Natural killer cell (primary cell): ENCODE measurements at regions not wholly inside any gene's neighbourhood (a gene's known extent, or its start where the extent isn't known, plus 50 kb on each side); places are given as distances from the start of the nearest gene placed in this dataset.

Experiments
- ATAC-seq, 3 donors: fragments of 150-1000 bp in 2 of 3; fragments of 200-7000 bp in 1 of 3; cut with Tn5 transposase; 1 replicate in 1 of 3; 2 replicates in 2 of 3; pipeline ENCODE4 v1.10.0; 2021; ENCODE audit warnings: mild to moderate bottlenecking in 2 of 3, moderate library complexity in 2 of 3
- DNase-seq, 2 donors: peaks; one replicate each; pipeline versions ENCODE4 v3.0.0 to v3.0.0-alpha.2; 2013 to 2021; ENCODE audit warnings: mixed read lengths in 1 of 2
- H3K27ac ChIP-seq: one replicate; pipeline ENCODE4 v1.5.1; 2013; ENCODE audit warnings: mild to moderate bottlenecking, low read length
- H3K27me3 ChIP-seq: one replicate; pipeline ENCODE4 v1.6.1; 2013; ENCODE audit warnings: low read length; ENCODE audit not compliant: control insufficient read depth, insufficient read depth
- H3K36me3 ChIP-seq: one replicate; pipeline ENCODE4 v1.6.1; 2013; ENCODE audit warnings: low read length; ENCODE audit not compliant: control insufficient read depth, insufficient read depth
- H3K4me1 ChIP-seq: one replicate; pipeline ENCODE4 v1.6.1; 2013; ENCODE audit warnings: low read length; ENCODE audit not compliant: control insufficient read depth, insufficient read depth
- H3K4me3 ChIP-seq: one replicate; pipeline ENCODE4 v1.5.1; 2013; ENCODE audit warnings: low read length
- H3K9me3 ChIP-seq: one replicate; pipeline ENCODE4 v1.6.1; 2013; ENCODE audit warnings: low read length; ENCODE audit not compliant: control insufficient read depth, insufficient read depth
- H3K27ac Mint-ChIP-seq, 2 donors: one replicate each; pipeline ENCODE4 v1.8.0; 2022; ENCODE audit warnings: mild to moderate bottlenecking in 2 of 2, mixed read lengths in 2 of 2, moderate library complexity in 1 of 2
- H3K27me3 Mint-ChIP-seq, 2 donors: one replicate each; pipeline ENCODE4 v1.8.0; 2022; ENCODE audit warnings: low read depth in 2 of 2, mixed read lengths in 2 of 2
- H3K36me3 Mint-ChIP-seq: one replicate; pipeline ENCODE4 v1.8.0; 2022; ENCODE audit warnings: mixed read lengths
- H3K4me1 Mint-ChIP-seq, 2 donors: one replicate each; pipeline ENCODE4 v1.8.0; 2022; ENCODE audit warnings: mixed read lengths in 2 of 2
- H3K4me3 Mint-ChIP-seq: one replicate; pipeline ENCODE4 v1.8.0; 2022; ENCODE audit warnings: mild to moderate bottlenecking, moderate library complexity, mixed read lengths
- H3K9me3 Mint-ChIP-seq, 2 donors: one replicate each; pipeline ENCODE4 v1.8.0; 2022; ENCODE audit warnings: mixed read lengths in 2 of 2
- WGBS: methylation state at CpG from one replicate; pipeline ENCODE4 v1.1.7; 2013; ENCODE audit warnings: missing lambda C conversion rate; ENCODE audit not compliant: insufficient coverage; 5-methylcytosine and 5-hydroxymethylcytosine counted together
- intact Hi-C: fragments of 100-400 bp; cut with micrococcal nuclease; formaldehyde crosslinking; loops from one replicate; pipeline ENCODE4 v1.14.2; 2022
- TF ChIP-seq, protein P1 (sequence below): fragments of 200-600 bp; IDR thresholded peaks from one replicate; pipeline ENCODE4 v1.8.0; 2022; ENCODE audit warnings: antibody characterized with exemption

- Histone ChIP-seq H3K36me3 (no peaks in the 10 kb centered on the region), H3K4me1 (no peaks in the 10 kb centered on the region), H3K27me3 (no peaks in the 10 kb centered on the region), H3K4me3 (no peak overlapping the region), H3K9me3 (no peaks in the 10 kb centered on the region), H3K27ac (no peak overlapping the region)
- Mint-ChIP-seq H3K4me3 (no peak overlapping the region), H3K27ac (no peak overlapping the region), H3K27me3 (peaks cover 0 to 2% of the 10 kb centered on the region in 2 donors), H3K9me3 (no peaks in the 10 kb centered on the region), H3K36me3 (no peaks in the 10 kb centered on the region), H3K4me1 (no peaks in the 10 kb centered on the region)
- DNase-seq: no peak
- intact Hi-C loops: no loop called here
- 89% methylated on average over 18 of the region's 18 CpGs for WGBS
- ATAC-seq: no peak
- TF ChIP-seq, protein P1, sequence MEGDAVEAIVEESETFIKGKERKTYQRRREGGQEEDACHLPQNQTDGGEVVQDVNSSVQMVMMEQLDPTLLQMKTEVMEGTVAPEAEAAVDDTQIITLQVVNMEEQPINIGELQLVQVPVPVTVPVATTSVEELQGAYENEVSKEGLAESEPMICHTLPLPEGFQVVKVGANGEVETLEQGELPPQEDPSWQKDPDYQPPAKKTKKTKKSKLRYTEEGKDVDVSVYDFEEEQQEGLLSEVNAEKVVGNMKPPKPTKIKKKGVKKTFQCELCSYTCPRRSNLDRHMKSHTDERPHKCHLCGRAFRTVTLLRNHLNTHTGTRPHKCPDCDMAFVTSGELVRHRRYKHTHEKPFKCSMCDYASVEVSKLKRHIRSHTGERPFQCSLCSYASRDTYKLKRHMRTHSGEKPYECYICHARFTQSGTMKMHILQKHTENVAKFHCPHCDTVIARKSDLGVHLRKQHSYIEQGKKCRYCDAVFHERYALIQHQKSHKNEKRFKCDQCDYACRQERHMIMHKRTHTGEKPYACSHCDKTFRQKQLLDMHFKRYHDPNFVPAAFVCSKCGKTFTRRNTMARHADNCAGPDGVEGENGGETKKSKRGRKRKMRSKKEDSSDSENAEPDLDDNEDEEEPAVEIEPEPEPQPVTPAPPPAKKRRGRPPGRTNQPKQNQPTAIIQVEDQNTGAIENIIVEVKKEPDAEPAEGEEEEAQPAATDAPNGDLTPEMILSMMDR: no peak
Observed at GRCh38 chr2:128770143-128771085, 451.7 kb upstream of the HS6ST1 start.

GRCh38 chr2:128771401-128771800, 452.7 kb upstream of the HS6ST1 start:
- H3K36me3 ChIP-seq: no peaks in the 10 kb centered on the region
- TF ChIP-seq, protein P1: no peak
- Mint-ChIP-seq H3K27me3 (peaks cover 0 to 2% of the 10 kb centered on the region in 2 donors), H3K36me3 (no peaks in the 10 kb centered on the region), H3K4me1 (no peaks in the 10 kb centered on the region), H3K27ac (no peak overlapping the region), H3K9me3 (no peaks in the 10 kb centered on the region), H3K4me3 (no peak overlapping the region)
- no peaks in the 10 kb centered on the region for H3K9me3 ChIP-seq
- intact Hi-C loops: no loop called here
- no peak overlapping the region for H3K4me3 ChIP-seq
- WGBS: 51% methylated on average over 2 of the region's 2 CpGs
- ATAC-seq (no peak), DNase-seq (no peak)
- no peak overlapping the region for H3K27ac ChIP-seq
- no peaks in the 10 kb centered on the region for H3K27me3 ChIP-seq
- H3K4me1 ChIP-seq: no peaks in the 10 kb centered on the region

DNA sequence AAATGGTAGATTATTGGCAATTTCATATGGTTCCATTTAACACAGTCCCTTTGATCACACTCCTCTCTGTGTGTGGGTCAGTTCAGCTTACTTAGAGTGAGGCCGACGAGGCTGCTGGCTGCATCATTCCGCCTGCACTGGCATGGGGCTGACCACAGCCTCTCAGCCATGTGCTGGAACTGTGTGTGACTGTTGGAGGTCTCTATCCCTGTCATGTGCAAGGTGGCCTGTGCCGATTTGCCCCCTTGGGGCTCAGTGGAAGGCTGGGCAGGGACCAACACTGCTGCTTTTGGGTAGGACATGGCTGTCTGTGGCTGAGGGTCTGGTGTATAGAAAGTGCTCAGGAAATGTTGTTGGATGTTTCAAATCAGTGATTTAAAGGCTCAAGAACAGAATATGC, 454.0 kb upstream of the HS6ST1 start:
- H3K4me3 ChIP-seq: no peak overlapping the region
- no peak overlapping the region for H3K27ac ChIP-seq
- 87% methylated on average over 4 of the region's 4 CpGs for WGBS
- H3K27me3 Mint-ChIP-seq: peaks cover 0 to 2% of the 10 kb centered on the region in 2 donors
- H3K9me3 ChIP-seq: no peaks in the 10 kb centered on the region
- H3K4me1 Mint-ChIP-seq: no peaks in the 10 kb centered on the region
- H3K27ac Mint-ChIP-seq: no peak overlapping the region
- no peaks in the 10 kb centered on the region for H3K36me3 ChIP-seq
- ATAC-seq (no peak), DNase-seq (no peak)
- H3K9me3 Mint-ChIP-seq: no peaks in the 10 kb centered on the region
- TF ChIP-seq, protein P1: no peak
- H3K36me3 Mint-ChIP-seq: no peaks in the 10 kb centered on the region
- H3K4me1 ChIP-seq: no peaks in the 10 kb centered on the region
- H3K4me3 Mint-ChIP-seq: no peak overlapping the region
- intact Hi-C loops: no loop called here
- H3K27me3 ChIP-seq: no peaks in the 10 kb centered on the region
